HG03025 (cell line): ENCODE measurements at regions not wholly inside any gene's neighbourhood (a gene's known extent, or its start where the extent isn't known, plus 50 kb on each side); places are given as distances from the start of the nearest gene placed in this dataset.

Source experiments
- ATAC-seq: cut with Tn5 transposase; IDR thresholded peaks from one replicate; pipeline ENCODE4 v1.9.1; 2021; ENCODE audit warnings: mild to moderate bottlenecking, moderate library complexity; ENCODE audit not compliant: unreplicated experiment, low FRiP score

- ATAC-seq: no peak
Observed at GRCh38 chr3:157650172-157650571, 147.0 kb upstream of the VEPH1 start.

- ATAC-seq: no peak
Observed at GRCh38 chr3:157649511-157649910, 146.3 kb upstream of the VEPH1 start.

- ATAC-seq: no peak
Observed at GRCh38 chr3:157647820-157648219, 144.6 kb upstream of the VEPH1 start.

- no peak for ATAC-seq
Observed at GRCh38 chr3:157639756-157640426, 136.7 kb upstream of the VEPH1 start.

- ATAC-seq: no peak
Observed at GRCh38 chr3:157637866-157638265, 134.7 kb upstream of the VEPH1 start.

GRCh38 chr3:157633241-157633640 lies 130.0 kb upstream of the VEPH1 start:
- ATAC-seq: no peak

- no peak for ATAC-seq
Observed at GRCh38 chr3:157632075-157632474, 128.9 kb upstream of the VEPH1 start.

- ATAC-seq: no peak
Observed at GRCh38 chr3:157631478-157631877, 128.3 kb upstream of the VEPH1 start.

- no peak for ATAC-seq
Observed at GRCh38 chr3:157626817-157627216, 123.6 kb upstream of the VEPH1 start.

GRCh38 chr3:157624801-157625200 lies 121.6 kb upstream of the VEPH1 start:
- ATAC-seq: no peak

- ATAC-seq: no peak
Observed at GRCh38 chr3:157618886-157619285, 115.7 kb upstream of the VEPH1 start.

- ATAC-seq: peak; percentile 81
Observed at GRCh38 chr3:157618075-157618760, 115.0 kb upstream of the VEPH1 start.

GRCh38 chr3:157614896-157615295 lies 111.7 kb upstream of the VEPH1 start:
- no peak for ATAC-seq

- ATAC-seq: no peak
Observed at GRCh38 chr3:157611536-157612076, 108.4 kb upstream of the VEPH1 start.

GRCh38 chr3:157610876-157611535 lies 107.8 kb upstream of the VEPH1 start:
- ATAC-seq: no peak

- ATAC-seq: no peak
Observed at GRCh38 chr3:157607826-157608405, 104.7 kb upstream of the VEPH1 start.

- ATAC-seq: no peak
Observed at GRCh38 chr3:157606852-157607197, 103.6 kb upstream of the VEPH1 start.

GRCh38 chr3:157606011-157606851 lies 103.0 kb upstream of the VEPH1 start:
- peak; percentile 85 for ATAC-seq

GRCh38 chr3:157605356-157605755 lies 102.1 kb upstream of the VEPH1 start:
- ATAC-seq: no peak

GRCh38 chr3:157602424-157602823 lies 99.2 kb upstream of the VEPH1 start:
- ATAC-seq: no peak
